H9 (cell line): ENCODE measurements at regions not wholly inside any gene's neighbourhood (a gene's known extent, or its start where the extent isn't known, plus 50 kb on each side); places are given as distances from the start of the nearest gene placed in this dataset.

ENCODE experiments used
- DNase-seq: peaks from one replicate; pipeline ENCODE4 v3.0.0-alpha.2; 2017
- H2AFZ ChIP-seq: one replicate; pipeline ENCODE4 v1.6.1; 2013; ENCODE audit warnings: mild to moderate bottlenecking, low read length, control low read depth, moderate library complexity
- H2AK5ac ChIP-seq: 2 replicates; pipeline ENCODE4 v1.6.1; 2013; ENCODE audit warnings: low read length, control low read depth, mixed read lengths; ENCODE audit not compliant: insufficient read length
- H2BK120ac ChIP-seq: one replicate; pipeline ENCODE4 v1.6.1; 2013; ENCODE audit warnings: low read depth, mild to moderate bottlenecking, low read length, control low read depth, inconsistent platforms; ENCODE audit not compliant: poor library complexity, severe bottlenecking
- H2BK12ac ChIP-seq: 2 replicates; pipeline ENCODE4 v1.6.1; 2013; ENCODE audit warnings: low read length, control low read depth, mixed read lengths, low read depth; ENCODE audit not compliant: insufficient read length
- H2BK15ac ChIP-seq: 2 replicates; pipeline ENCODE4 v1.6.1; 2013; ENCODE audit warnings: low read depth, low read length, control low read depth
- H2BK20ac ChIP-seq: one replicate; pipeline ENCODE4 v1.6.1; 2013; ENCODE audit warnings: low read depth, mild to moderate bottlenecking, low read length, control low read depth, inconsistent platforms; ENCODE audit not compliant: poor library complexity, severe bottlenecking
- H2BK5ac ChIP-seq: 2 replicates; pipeline ENCODE4 v1.6.1; 2013; ENCODE audit warnings: low read length, control low read depth, mixed read lengths; ENCODE audit not compliant: insufficient read length
- H3K14ac ChIP-seq: 2 replicates; pipeline ENCODE4 v1.6.1; 2013; ENCODE audit warnings: low read length, control low read depth; ENCODE audit not compliant: insufficient read depth
- H3K18ac ChIP-seq: 2 replicates; pipeline ENCODE4 v1.6.1; 2013; ENCODE audit warnings: low read depth, mild to moderate bottlenecking, mixed read lengths, low read length, control low read depth; ENCODE audit not compliant: insufficient read length
- H3K23ac ChIP-seq: 2 replicates; pipeline ENCODE4 v1.6.1; 2013; ENCODE audit warnings: low read length, control low read depth, mixed read lengths, low read depth; ENCODE audit not compliant: insufficient read length
- H3K23me2 ChIP-seq: 2 replicates; pipeline ENCODE4 v1.6.1; 2013; ENCODE audit warnings: low read depth, mild to moderate bottlenecking, mixed read lengths, low read length, control low read depth; ENCODE audit not compliant: insufficient read length, poor library complexity, severe bottlenecking
- H3K27ac ChIP-seq: 2 replicates; pipeline ENCODE4 v1.5.1; 2013; ENCODE audit warnings: low read length, control low read depth, mixed read lengths, low read depth; ENCODE audit not compliant: insufficient read length
- H3K27me3 ChIP-seq: 2 replicates; pipeline ENCODE4 v1.6.1; 2013; ENCODE audit warnings: low read length, control low read depth, inconsistent platforms; ENCODE audit not compliant: insufficient read depth
- H3K4ac ChIP-seq: 2 replicates; pipeline ENCODE4 v1.6.1; 2013; ENCODE audit warnings: low read depth, mild to moderate bottlenecking, control low read depth, inconsistent platforms, low read length, moderate library complexity
- H3K4me1 ChIP-seq: 2 replicates; pipeline ENCODE4 v1.6.1; 2013; ENCODE audit warnings: low read length, control low read depth, inconsistent platforms; ENCODE audit not compliant: insufficient read depth
- H3K4me2 ChIP-seq: 2 replicates; pipeline ENCODE4 v1.6.1; 2013; ENCODE audit warnings: low read length, control low read depth, mixed read lengths; ENCODE audit not compliant: insufficient read length, insufficient read depth
- H3K56ac ChIP-seq: 2 replicates; pipeline ENCODE4 v1.6.1; 2013; ENCODE audit warnings: low read depth, mild to moderate bottlenecking, mixed read lengths, low read length, control low read depth; ENCODE audit not compliant: insufficient read length
- H3K79me1 ChIP-seq: 2 replicates; pipeline ENCODE4 v1.6.1; 2013; ENCODE audit warnings: low read depth, mild to moderate bottlenecking, moderate library complexity, low read length, control low read depth, inconsistent platforms; ENCODE audit not compliant: insufficient read depth, poor library complexity, severe bottlenecking
- H3K79me2 ChIP-seq: 2 replicates; pipeline ENCODE4 v1.6.1; 2013; ENCODE audit warnings: low read length, control low read depth, inconsistent platforms; ENCODE audit not compliant: insufficient read depth
- H3K9ac ChIP-seq: 2 replicates; pipeline ENCODE4 v1.6.1; 2013; ENCODE audit warnings: low read length, control low read depth, mixed read lengths; ENCODE audit not compliant: insufficient read length; ENCODE audit errors: extremely low read depth
- H3K9me3 ChIP-seq: one replicate; pipeline ENCODE4 v1.6.1; 2013; ENCODE audit warnings: low read depth, low read length, inconsistent platforms; ENCODE audit not compliant: control insufficient read depth
- H3T11ph ChIP-seq: one replicate; pipeline ENCODE4 v1.6.1; 2013; ENCODE audit warnings: mild to moderate bottlenecking, low read length, control low read depth, inconsistent platforms
- H4K20me1 ChIP-seq: one replicate; pipeline ENCODE4 v1.6.1; 2013; ENCODE audit not compliant: control insufficient read depth, insufficient read length, insufficient read depth
- H4K5ac ChIP-seq: 2 replicates; pipeline ENCODE4 v1.6.1; 2013; ENCODE audit warnings: low read depth, mild to moderate bottlenecking, mixed read lengths, low read length, control low read depth; ENCODE audit not compliant: insufficient read length
- H4K8ac ChIP-seq: replicated peaks from 2 replicates; pipeline ENCODE4 v1.6.1; 2013; ENCODE audit warnings: low read length, control low read depth, mixed read lengths, low read depth; ENCODE audit not compliant: insufficient read length
- H4K91ac ChIP-seq: 2 replicates; pipeline ENCODE4 v1.6.1; 2013; ENCODE audit warnings: low read depth, mild to moderate bottlenecking, moderate library complexity, mixed read lengths, low read length, control low read depth; ENCODE audit not compliant: insufficient read length
- H3K27ac Mint-ChIP-seq, 3 experiments: 2 replicates in 2 of 3; 3 replicates in 1 of 3; pipeline ENCODE4 v1.8.0; 2020 to 2021; ENCODE audit warnings: mixed read lengths in 3 of 3, mild to moderate bottlenecking in 1 of 3, moderate library complexity in 1 of 3
- H3K27me3 Mint-ChIP-seq: 2 replicates; pipeline ENCODE4 v1.8.0; 2021; ENCODE audit warnings: low read depth, mild to moderate bottlenecking, moderate library complexity, mixed read lengths
- H3K36me3 Mint-ChIP-seq, 3 experiments: 2 replicates in 2 of 3; 3 replicates in 1 of 3; pipeline ENCODE4 v1.8.0; 2020 to 2021; ENCODE audit warnings: low read depth in 3 of 3, mixed read lengths in 3 of 3; ENCODE audit not compliant: insufficient read depth in 1 of 3
- H3K4me1 Mint-ChIP-seq, 2 experiments: 2 replicates each; pipeline ENCODE4 v1.8.0; 2020; ENCODE audit warnings: mixed read lengths in 2 of 2
- H3K4me3 Mint-ChIP-seq, 2 experiments: 2 replicates in 1 of 2; 3 replicates in 1 of 2; pipeline ENCODE4 v1.8.0; 2020 to 2021; ENCODE audit warnings: mild to moderate bottlenecking in 2 of 2, mixed read lengths in 2 of 2, moderate library complexity in 1 of 2
- H3K9me3 Mint-ChIP-seq, 2 experiments: 2 replicates in 1 of 2; 3 replicates in 1 of 2; pipeline ENCODE4 v1.8.0; 2020; ENCODE audit warnings: mild to moderate bottlenecking in 2 of 2, mixed read lengths in 2 of 2, moderate library complexity in 1 of 2
- CTCF ChIP-seq: fragments of 200-600 bp; sonication (generic); conservative IDR thresholded peaks from 3 replicates; pipeline ENCODE4 v1.8.0; 2021; ENCODE audit warnings: antibody characterized with exemption, mild to moderate bottlenecking
- WGBS: extraction: QIAGEN DNeasy Blood & Tissue Kit; methylation state at CpG from one replicate; pipeline ENCODE4 v1.1.7; 2013; ENCODE audit warnings: missing lambda C conversion rate, low lambda C conversion rate, mixed read lengths; ENCODE audit not compliant: insufficient read length; ENCODE audit errors: extremely low coverage; 5-methylcytosine and 5-hydroxymethylcytosine counted together

GRCh38 chr1:181413195-181413815 is 70.0 kb upstream of the CACNA1E start:
- Histone ChIP-seq H3K79me2 (no peaks in the 10 kb centered on the region), H2BK15ac (no peak overlapping the region), H3K9ac (no peak overlapping the region), H2AFZ (no peak overlapping the region), H3K23ac (no peak overlapping the region), H3K27ac (no peak overlapping the region), H2BK20ac (no peak overlapping the region), H2AK5ac (no peak overlapping the region), H3K4me2 (no peak overlapping the region), H3K4ac (no peak overlapping the region), H4K8ac (no peak overlapping the region), H4K5ac (no peak overlapping the region), H3T11ph (no peak overlapping the region), H4K91ac (no peak overlapping the region), H3K56ac (no peak overlapping the region), H3K27me3 (no peaks in the 10 kb centered on the region), H3K9me3 (no peaks in the 10 kb centered on the region), H3K79me1 (no peaks in the 10 kb centered on the region), H3K18ac (no peak overlapping the region), H2BK120ac (no peak overlapping the region), H2BK12ac (no peak overlapping the region), H3K23me2 (no peaks in the 10 kb centered on the region), H2BK5ac (no peak overlapping the region), H4K20me1 (no peaks in the 10 kb centered on the region), H3K4me1 (no peaks in the 10 kb centered on the region), H3K14ac (no peak overlapping the region)
- Mint-ChIP-seq H3K4me3 (no peak overlapping the region), H3K27ac (no peak overlapping the region), H3K4me1 (no peaks in the 10 kb centered on the region), H3K9me3 (no peaks in the 10 kb centered on the region), H3K27me3 (peaks cover 12% of the 10 kb centered on the region), H3K36me3 (no peaks in the 10 kb centered on the region)
- WGBS = no CpG with 5 or more reads among the region's 56 CpGs
- DNase-seq = no peak
- TF ChIP-seq CTCF = no peak
